UCSD-AML1 (cell line): ENCODE measurements at regions not wholly inside any gene's neighbourhood (a gene's known extent, or its start where the extent isn't known, plus 50 kb on each side); places are given as distances from the start of the nearest gene placed in this dataset.

Experiments used
- DNase-seq: peaks from one replicate; lab custom pipeline; 2025; ENCODE audit not compliant: unreplicated experiment; lab: John Stamatoyannopoulos, UW

- no peak for DNase-seq
Measured at GRCh38 chr4:130419211-130419975, 1323.4 kb downstream of the C4orf33 start.

DNA sequence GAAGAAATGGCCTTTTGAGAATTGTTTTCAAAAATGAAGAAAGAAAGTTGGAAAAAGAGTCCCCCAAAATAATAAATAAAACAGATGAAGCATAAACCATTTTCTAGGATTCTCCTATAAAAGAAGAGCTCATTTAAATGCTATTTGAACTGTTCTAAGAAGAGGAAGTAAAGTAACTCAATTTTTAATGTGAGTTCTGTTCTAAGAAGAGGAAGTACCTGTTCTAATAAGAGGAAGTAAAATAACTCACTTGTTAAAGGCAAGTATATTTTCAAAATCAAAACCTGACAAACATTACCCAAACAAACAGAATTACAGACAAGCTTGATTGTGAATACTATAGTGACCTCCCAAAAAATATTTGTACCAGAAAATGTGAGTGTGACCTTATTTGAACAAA, 1326.3 kb downstream of the C4orf33 start:
- DNase-seq, result no peak

DNA sequence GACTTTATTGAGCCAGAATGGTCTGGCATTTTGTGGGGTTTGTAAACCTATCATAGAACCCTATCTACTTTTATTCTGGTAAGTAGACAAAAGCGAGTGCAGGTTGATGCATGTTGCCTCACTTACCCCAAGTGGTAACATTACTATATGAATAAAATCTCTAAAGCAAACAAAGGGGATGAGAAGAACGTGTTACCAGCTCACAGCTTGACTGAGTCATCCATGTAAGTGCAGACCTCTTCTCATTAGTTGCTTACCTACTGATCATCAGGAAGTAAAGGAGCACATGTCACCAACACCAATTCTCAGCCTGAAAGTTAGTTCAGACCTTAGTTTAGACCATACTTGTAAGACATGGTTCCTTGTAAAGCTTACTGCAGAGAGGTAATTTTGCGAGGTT, 1328.3 kb downstream of the C4orf33 start:
- DNase-seq, result no peak

- no peak for DNase-seq
Measured at GRCh38 chr4:130432289-130432688, 1336.3 kb downstream of the C4orf33 start.

GRCh38 chr4:130449741-130450140, 1353.8 kb downstream of the C4orf33 start:
- DNase-seq, result no peak

DNA sequence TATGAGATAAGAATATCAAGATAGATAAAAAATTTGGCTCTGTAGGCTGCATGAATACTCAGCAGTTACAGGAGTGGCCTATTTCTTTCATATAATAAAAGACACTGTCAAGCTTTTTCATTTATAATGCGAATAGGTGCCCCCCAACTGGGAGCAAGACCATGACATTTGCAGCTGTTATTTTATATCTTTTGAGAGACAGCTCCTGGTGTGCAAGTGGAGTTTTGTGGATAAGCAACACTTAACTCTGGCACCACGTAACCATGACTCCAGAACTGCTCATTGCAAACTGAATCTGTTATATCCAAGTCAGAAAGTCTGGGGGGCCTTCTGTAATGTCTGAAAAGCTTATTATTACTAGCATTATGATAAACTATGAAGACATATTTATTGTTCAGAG, 1372.4 kb downstream of the C4orf33 start:
- no peak for DNase-seq

DNA sequence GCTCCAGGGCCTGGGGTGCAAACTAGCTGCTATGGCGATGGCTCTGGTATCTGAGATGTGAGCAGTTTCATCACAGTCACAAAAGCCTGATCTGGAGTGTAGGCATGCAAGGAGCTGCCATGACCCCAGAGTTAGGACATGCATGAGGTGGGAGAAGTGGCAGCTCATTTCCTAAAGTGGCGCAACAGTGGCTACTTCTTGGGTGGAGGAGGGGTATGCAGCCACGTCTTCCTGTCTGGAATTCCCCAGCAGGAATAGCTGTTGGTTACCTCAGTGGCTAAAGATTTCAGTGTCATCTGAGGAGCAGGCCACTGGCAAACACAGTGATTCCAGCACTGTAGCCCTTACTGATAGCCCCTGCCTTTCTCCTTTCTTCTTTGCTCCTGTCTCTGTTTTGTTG, 1382.5 kb downstream of the C4orf33 start:
- DNase-seq, result no peak

GRCh38 chr4:130479020-130479419, 1383.1 kb downstream of the C4orf33 start:
- no peak for DNase-seq

GRCh38 chr4:130479674-130480073, 1383.7 kb downstream of the C4orf33 start:
- DNase-seq, result no peak

DNA sequence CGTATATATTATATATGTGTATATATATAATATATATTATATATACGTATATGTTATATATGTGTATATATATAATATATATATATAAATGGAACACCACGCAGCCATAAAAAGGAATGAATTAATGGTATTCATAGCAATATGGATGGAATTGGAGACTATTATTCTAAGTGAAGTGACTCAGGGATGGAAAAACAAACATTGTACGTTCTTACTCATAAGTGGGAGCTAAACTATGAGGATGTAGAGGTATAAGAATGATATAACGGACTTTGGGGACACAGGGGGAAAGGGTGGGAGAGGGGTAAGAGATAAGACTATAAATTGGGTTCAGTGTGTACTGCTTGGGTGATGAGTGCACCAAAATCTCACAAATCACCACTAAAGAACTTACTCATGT, 1388.9 kb downstream of the C4orf33 start:
- DNase-seq, result no peak

- DNase-seq, result no peak
Measured at GRCh38 chr4:130485371-130485770, 1389.4 kb downstream of the C4orf33 start.

DNA sequence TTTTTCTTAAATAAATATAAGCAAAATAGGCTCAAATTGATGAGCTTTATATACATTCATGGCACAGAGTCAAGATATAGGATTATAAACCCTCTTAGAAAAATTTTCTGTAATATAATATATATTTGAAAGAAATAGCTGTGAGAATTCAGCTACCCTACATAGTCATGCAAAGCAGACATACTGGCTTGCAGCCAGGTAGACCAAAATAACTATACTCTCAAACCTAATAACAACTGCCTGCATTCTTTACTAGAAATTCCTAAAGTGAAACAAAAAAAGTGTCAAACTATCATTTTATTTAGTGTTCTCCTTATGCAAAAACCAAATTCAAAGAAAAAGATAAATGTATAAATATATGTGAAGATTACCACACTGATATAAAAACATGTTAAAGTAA, 1390.2 kb downstream of the C4orf33 start:
- DNase-seq, result no peak

GRCh38 chr4:130486841-130487240, 1390.9 kb downstream of the C4orf33 start:
- no peak for DNase-seq

GRCh38 chr4:130510661-130511060, 1414.7 kb downstream of the C4orf33 start:
- DNase-seq, result no peak

DNA sequence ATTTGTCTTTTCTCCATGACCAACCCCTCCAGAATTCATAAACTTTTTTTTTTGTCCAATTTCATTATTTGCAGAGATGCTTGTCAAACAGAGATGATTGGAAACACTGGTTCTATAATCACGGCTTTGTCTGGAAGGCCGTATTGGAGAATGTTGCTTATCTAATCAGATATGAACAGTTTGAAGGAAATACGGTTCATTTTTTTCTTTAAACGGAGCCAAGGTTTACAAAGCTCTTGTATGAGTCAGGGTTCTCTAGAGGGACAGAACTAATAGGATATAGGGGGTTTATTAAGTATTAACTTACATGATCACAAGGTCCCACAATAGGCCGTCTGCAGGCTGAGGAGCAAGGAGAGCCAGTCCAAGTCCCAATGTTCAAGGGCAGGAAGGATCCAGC, 1415.8 kb downstream of the C4orf33 start:
- no peak for DNase-seq

- DNase-seq, result no peak
Measured at GRCh38 chr4:130524057-130524456, 1428.1 kb downstream of the C4orf33 start.

DNA sequence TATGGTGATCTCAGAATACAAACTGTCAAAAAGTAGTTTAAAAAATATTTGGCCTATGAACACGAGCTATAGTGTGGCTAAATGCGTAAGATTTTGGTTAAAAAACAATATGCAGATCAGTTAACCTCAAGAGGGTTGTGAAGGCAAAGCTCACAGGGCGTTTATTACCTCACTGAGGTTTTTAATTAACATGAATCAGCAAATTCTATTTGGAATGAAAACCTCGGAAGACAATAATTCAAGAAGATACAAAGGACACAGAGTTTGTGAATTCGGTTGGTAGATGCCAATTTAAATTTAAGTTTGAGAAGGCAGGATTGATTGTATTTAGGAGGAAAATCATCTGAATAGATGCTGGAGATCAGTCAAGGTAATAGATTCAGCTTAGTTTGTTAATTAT, 1434.6 kb downstream of the C4orf33 start:
- DNase-seq, result no peak

- DNase-seq, result no peak
Measured at GRCh38 chr4:130534651-130535050, 1438.7 kb downstream of the C4orf33 start.

- DNase-seq, result no peak
Measured at GRCh38 chr4:130542953-130543352, 1447.0 kb downstream of the C4orf33 start.

GRCh38 chr4:130545171-130545570, 1449.2 kb downstream of the C4orf33 start:
- no peak for DNase-seq

- DNase-seq, result no peak
Measured at GRCh38 chr4:130545596-130545995, 1449.6 kb downstream of the C4orf33 start.

DNA sequence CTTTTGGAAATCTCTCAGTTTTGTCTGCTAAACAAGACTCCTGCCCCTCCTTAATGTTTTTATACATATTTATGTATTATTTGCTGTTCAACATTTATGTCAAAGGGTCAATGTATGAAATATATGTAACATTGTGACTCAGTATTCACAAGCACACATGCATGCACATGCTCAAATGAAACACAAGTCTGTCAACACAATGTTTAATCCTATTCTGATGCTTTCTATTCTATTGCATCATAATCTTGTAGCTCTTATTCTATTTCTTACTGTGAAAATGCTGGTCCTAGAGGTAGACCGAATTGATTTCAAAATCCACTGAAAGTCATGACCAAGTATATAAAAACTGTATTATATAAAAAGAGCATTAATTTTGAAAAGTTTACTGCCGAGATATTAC, 1463.3 kb downstream of the C4orf33 start:
- DNase-seq, result no peak

DNA sequence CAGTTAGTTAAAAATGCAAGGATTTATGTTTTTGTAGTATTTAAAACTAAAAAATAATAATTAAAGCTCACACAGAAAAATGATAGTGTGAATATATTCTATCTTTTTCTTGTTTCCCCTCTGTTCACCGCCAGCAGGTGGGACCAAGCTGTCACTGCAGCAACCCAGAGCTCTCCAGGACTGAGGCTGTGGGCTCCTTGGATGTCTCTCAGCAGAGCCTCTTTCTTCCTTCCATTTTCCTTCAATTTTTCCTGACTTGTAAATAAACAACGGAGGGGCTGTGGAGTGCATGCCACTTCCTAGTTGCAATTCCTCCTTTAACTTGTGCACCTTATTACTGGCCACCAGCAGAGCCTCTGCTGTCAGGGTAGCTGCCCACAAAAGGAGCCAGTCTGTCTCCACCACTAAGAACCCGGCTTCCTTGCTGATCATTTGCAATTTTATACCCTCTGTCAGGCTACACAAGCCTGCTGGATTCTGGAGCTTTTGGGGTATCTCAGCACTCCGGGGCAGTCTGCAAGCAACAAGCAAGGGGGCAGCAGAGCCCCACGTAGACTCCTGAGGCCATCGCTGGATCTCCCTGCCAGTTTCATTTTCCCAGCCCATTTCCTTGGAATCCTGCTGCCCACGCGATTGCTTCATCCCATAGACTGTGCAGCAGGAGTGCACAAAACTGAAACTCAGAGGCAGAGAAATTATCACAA, 1467.4 kb downstream of the C4orf33 start:
- DNase-seq, result no peak
